Smooth muscle cell of the brain vasculature (primary cell): ENCODE measurements at regions not wholly inside any gene's neighbourhood (a gene's known extent, or its start where the extent isn't known, plus 50 kb on each side); places are given as distances from the start of the nearest gene placed in this dataset.

Source experiments
- DNase-seq: peaks from one replicate; pipeline ENCODE4 v3.0.0-alpha.2; 2012; ENCODE audit warnings: low read depth, low spot score

- no peak for DNase-seq
Measured at GRCh38 chr7:35450456-35451214, 196.7 kb upstream of the TBX20 start.

- no peak for DNase-seq
Measured at GRCh38 chr7:35448486-35448885, 194.6 kb upstream of the TBX20 start.

GRCh38 chr7:35446091-35446490 lies 192.2 kb upstream of the TBX20 start:
- no peak for DNase-seq

- no peak for DNase-seq
Measured at GRCh38 chr7:35437619-35438275, 183.8 kb upstream of the TBX20 start.

- DNase-seq: no peak
Measured at GRCh38 chr7:35436452-35436851, 182.6 kb upstream of the TBX20 start.

GRCh38 chr7:35430547-35431153 lies 176.8 kb upstream of the TBX20 start:
- no peak for DNase-seq

GRCh38 chr7:35424869-35425495 lies 171.1 kb upstream of the TBX20 start:
- peak; percentile 15 for DNase-seq

- DNase-seq: no peak
Measured at GRCh38 chr7:35424440-35424839, 170.5 kb upstream of the TBX20 start.

- DNase-seq: no peak
Measured at GRCh38 chr7:35422715-35423114, 168.8 kb upstream of the TBX20 start.

- no peak for DNase-seq
Measured at GRCh38 chr7:35420656-35421055, 166.8 kb upstream of the TBX20 start.

- DNase-seq: no peak
Measured at GRCh38 chr7:35419391-35419755, 165.5 kb upstream of the TBX20 start.

GRCh38 chr7:35418716-35419390 lies 165.0 kb upstream of the TBX20 start:
- no peak for DNase-seq

GRCh38 chr7:35416568-35416967 lies 162.7 kb upstream of the TBX20 start:
- DNase-seq: no peak

- DNase-seq: no peak
Measured at GRCh38 chr7:35415411-35415822, 161.5 kb upstream of the TBX20 start.

GRCh38 chr7:35411331-35411730 lies 157.4 kb upstream of the TBX20 start:
- no peak for DNase-seq

- DNase-seq: no peak
Measured at GRCh38 chr7:35405461-35405860, 151.6 kb upstream of the TBX20 start.

- no peak for DNase-seq
Measured at GRCh38 chr7:35401217-35401879, 147.4 kb upstream of the TBX20 start.

- DNase-seq: no peak
Measured at GRCh38 chr7:35399840-35400239, 145.9 kb upstream of the TBX20 start.

GRCh38 chr7:35399216-35399615 lies 145.3 kb upstream of the TBX20 start:
- no peak for DNase-seq

- no peak for DNase-seq
Measured at GRCh38 chr7:35398518-35398917, 144.6 kb upstream of the TBX20 start.

- DNase-seq: no peak
Measured at GRCh38 chr7:35390146-35390545, 136.2 kb upstream of the TBX20 start.
